ENCODE measurements at regions not wholly inside any gene's neighbourhood (a gene's known extent, or its start where the extent isn't known, plus 50 kb on each side); places are given as distances from the start of the nearest gene placed in this dataset.

GRCh38 chrX:115966920-115967319, 203.6 kb upstream of the AGTR2 start:
- TF ChIP-seq CTCF (IDR thresholded peaks at IDR 0.05) (no peak), POLR2A (IDR thresholded peaks at IDR 0.05) (no peak)

Measured in adrenal gland (tissue), 5 donors.